GM08714 (cell line): ENCODE measurements at regions not wholly inside any gene's neighbourhood (a gene's known extent, or its start where the extent isn't known, plus 50 kb on each side); places are given as distances from the start of the nearest gene placed in this dataset.

Source experiments
- H3K4me3 ChIP-seq: fragments of 200-500 bp; sonication (Bioruptor generic); 2 replicates; pipeline ENCODE4 v1.5.1; 2014; ENCODE audit warnings: mild to moderate bottlenecking, low read length, inconsistent platforms
- ZNF274 ChIP-seq: IDR thresholded peaks from 2 replicates; pipeline ENCODE4 v1.6.1; 2012; ENCODE audit warnings: mild to moderate bottlenecking, low read depth, low read length

GRCh38 chr17:83152745-83153611 lies 73.6 kb downstream of the METRNL start:
- H3K4me3 ChIP-seq, result no peak overlapping the region
- no peak for TF ChIP-seq ZNF274

- no peak for TF ChIP-seq ZNF274
Observed at GRCh38 chr17:83153681-83154310, 74.4 kb downstream of the METRNL start.

DNA sequence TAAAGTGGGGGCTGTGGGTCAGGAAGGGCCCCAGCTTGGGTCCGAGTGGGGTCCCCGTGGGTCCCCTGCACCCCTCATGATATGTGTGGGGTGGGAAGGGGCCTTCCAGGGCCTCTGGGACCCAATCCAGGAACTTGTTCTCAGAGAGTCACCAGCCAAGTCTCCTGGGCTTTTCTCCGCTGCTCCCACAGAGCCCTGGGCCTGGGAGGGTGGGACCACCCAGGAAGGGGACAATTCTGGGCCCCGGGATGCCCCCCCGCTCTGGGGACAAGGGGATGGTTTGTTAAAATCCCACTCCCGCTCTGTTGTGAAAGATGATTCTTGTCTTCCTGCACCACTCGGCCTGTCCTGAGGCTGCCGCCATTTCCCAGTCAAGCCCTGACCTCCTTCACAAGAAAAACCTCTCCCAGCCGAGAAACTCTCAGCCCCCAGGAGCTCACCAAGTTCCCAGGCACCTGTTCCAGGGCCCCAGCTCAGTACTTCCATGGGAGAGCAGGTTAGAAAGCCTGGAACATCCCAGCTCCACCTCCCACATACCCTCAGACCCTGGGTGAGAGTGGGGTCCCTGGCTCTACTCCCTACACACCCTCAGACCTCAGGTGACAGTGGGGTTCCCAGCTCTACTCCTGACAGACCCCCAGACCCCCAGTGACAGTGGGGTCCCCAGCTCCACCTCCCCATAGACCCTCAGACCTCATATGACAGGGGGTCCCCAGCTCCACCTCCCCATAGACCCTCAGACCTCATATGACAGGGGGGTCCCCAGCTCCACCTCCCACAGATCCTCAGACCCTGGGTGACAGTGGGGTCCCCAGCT lies 75.1 kb downstream of the METRNL start:
- H3K4me3 ChIP-seq, result no peak overlapping the region
- TF ChIP-seq ZNF274, result no peak

More at GRCh38 chr17:83153681-83154310, 74.4 kb downstream of the METRNL start:
- no peak overlapping the region for H3K4me3 ChIP-seq

DNA sequence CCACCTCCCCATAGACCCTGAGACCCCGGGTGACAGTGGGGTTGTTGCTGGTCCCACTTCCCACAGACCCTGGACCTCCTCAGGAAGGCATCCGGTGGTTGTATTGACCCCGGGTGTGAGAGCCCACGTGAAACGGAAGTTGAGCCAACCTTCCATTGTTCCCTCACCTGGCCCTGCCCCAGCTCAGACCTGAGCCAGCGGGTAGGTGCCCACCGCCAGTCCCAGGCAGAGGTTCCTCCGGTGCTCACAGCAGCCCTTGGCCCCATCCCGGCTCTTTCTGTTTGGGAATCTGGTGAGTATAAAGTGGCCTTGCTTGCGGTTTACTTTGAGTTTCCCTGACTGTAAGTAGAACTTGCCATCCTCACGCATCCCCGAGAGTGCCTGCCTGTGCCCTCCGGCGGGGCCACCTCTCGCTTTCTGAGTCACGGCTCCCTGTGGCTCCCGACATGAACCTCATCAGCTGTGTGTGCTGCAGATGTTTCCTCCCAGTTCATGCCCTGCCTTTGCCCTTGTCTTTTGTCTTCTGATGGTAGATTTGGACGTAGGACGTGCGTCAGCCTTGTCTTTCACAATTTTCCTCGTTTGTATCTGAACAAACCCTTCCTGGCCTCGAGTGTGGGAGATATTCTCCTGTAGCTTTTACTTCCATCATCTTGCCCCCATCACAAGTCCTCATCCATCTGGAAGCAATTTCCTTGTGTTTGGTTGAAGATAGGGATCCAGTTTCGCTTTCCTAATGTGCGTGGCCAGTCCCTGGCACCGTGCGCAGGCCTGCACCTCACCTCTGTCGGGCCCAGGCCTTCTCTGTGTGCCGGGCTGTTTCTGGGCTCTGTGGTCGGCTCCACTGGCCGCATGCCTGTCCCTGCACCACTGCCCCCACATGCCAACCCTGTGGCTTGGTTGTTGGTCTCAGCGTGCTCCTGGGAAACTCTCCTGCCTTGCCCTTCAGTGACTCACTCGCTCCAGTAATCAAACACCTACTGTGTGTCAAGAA lies 76.0 kb downstream of the METRNL start:
- H3K4me3 ChIP-seq, result no peak overlapping the region
- no peak for TF ChIP-seq ZNF274

GRCh38 chr17:83156408-83156807 lies 77.0 kb downstream of the METRNL start:
- no peak overlapping the region for H3K4me3 ChIP-seq
- no peak for TF ChIP-seq ZNF274

DNA sequence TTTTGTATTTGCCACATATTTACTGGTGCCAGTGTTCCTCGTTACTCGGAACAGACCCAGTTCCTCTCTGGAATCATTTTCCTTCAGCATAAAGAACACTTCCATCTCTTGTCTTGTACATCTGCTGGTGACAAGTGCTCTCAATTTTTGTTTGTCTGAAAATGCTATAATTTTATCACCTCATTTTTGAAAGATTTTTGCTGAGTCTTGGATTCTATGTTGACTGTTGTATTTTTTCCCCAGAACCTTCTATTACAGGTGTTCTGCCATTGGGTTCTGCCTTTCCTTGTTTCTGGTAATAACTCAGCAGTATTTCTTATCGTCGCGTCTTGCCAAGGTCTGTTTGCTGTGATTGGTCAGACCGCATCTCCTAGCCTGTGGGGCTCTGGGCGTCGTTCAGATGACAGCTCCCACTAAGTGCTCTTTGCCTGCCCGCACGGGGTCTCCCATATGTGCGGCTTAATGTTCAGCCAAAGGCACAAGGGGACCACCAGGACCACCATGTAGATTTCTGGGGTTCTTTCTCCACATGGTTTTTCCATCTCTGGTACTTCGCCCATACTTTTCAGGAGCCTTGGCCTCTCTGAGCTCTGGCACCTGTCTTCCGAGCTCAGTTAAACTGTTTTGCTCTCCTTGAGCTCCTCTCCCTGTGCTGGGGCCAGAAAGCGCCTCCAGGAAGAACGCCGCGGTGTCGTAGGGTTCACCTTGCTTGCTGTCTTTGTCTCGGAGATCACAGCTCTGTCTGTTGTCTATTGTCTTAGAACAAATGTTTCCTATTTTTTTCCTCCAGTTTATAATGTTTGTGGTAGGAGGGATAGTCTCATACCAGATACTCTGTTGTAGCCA lies 80.0 kb downstream of the METRNL start:
- no peak for TF ChIP-seq ZNF274
- no peak overlapping the region for H3K4me3 ChIP-seq

DNA sequence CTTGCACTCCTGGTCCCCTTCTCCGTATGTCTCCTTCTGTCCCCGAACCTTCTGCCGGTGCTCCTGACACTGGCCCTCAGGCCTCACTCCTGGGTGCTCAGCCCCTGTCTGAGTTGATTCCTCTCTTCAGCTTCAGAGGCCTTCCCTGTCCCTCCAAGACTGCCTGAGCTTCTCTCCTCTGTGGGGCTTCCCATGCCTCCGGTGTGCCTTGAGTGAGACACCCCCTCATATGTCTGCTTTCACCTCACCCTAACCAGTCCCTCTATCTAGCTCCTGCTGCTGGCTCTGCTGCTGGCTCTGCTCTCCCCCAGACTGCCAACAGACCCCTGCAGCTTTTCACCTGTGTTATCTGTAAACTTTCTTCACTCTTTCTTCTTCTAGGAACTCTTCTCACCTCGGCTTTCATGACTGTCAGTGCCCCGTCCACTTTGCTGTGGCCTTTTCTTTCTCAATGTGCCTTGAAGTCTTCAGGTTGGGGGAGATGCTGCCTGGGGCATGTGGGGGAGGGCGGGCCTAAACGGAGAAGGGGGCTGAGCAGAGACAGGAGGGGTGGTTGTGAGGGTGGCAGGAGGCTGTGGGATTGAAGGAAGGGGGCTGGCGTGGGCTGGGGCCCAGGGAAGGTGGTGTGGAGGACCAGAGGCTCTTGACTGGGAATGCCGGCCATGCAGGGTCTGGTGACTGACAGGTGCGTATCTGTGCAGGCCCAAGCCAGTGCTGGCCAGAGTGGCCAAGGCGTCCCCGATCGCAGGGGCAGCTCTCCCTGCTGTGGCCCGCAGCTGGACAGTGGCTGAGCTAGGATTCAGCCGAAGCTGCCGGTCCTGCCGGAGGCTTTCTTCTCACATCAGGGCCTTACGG lies 81.3 kb downstream of the METRNL start:
- H3K4me3 ChIP-seq, result no peak overlapping the region
- no peak for TF ChIP-seq ZNF274

GRCh38 chr17:83161298-83162034 lies 82.1 kb downstream of the METRNL start:
- TF ChIP-seq ZNF274, result no peak

GRCh38 chr17:83162035-83162745 lies 82.8 kb downstream of the METRNL start:
- H3K4me3 ChIP-seq, result no peak overlapping the region
- TF ChIP-seq ZNF274, result no peak

More at GRCh38 chr17:83161298-83162034, 82.1 kb downstream of the METRNL start:
- H3K4me3 ChIP-seq, result no peak overlapping the region

DNA sequence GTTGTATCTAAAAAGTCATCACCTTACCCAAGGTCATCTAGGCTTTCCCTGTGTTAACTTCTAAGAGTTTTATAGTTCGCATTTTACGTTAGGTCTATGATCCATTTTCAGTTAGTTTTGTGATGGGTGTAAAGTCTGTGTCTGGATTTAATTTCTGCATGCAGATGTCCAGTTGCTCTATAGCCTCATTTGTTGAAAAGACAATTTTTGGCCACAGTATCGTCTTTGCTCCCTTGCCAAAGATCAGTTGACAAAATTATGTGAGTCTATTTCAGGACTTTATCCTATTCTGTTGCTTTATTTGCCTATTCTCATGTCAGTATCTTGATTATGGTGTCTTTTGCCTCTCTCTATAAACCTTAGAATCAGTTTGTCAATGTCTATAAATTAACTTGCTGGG lies 85.1 kb downstream of the METRNL start:
- H3K4me3 ChIP-seq, result no peak overlapping the region
- no peak for TF ChIP-seq ZNF274
